Uterus (tissue), 3 donors: ENCODE measurements at regions not wholly inside any gene's neighbourhood (a gene's known extent, or its start where the extent isn't known, plus 50 kb on each side); places are given as distances from the start of the nearest gene placed in this dataset.

Experiments used
- DNase-seq, 2 donors: peaks; one replicate each; pipeline ENCODE4 v3.0.0-alpha.2; 2019 to 2020
- H3K27ac ChIP-seq, 2 donors: fragments of 200-600 bp; sonication (generic); 1 replicate in 1 of 2; 2 replicates in 1 of 2; pipeline ENCODE4 v1.5.1; 2016 to 2018
- H3K27me3 ChIP-seq, 2 donors: fragments of 200-600 bp; sonication (generic); one replicate each; pipeline ENCODE4 v1.5.1; 2018 to 2019; ENCODE audit warnings: control low read depth in 1 of 2
- H3K36me3 ChIP-seq, 2 donors: fragments of 200-600 bp; sonication (generic); one replicate each; pipeline ENCODE4 v1.5.1; 2019; ENCODE audit warnings: control low read depth in 1 of 2
- H3K4me1 ChIP-seq, 2 donors: fragments of 200-600 bp; sonication (generic); one replicate each; pipeline ENCODE4 v1.5.1; 2018 to 2019; ENCODE audit warnings: control low read depth in 1 of 2
- H3K4me3 ChIP-seq, 2 donors: fragments of 200-600 bp; sonication (generic); 1 replicate in 1 of 2; 2 replicates in 1 of 2; pipeline ENCODE4 v1.5.1; 2018 to 2019; ENCODE audit warnings: mild to moderate bottlenecking in 1 of 2
- H3K9me3 ChIP-seq, 2 donors: fragments of 200-600 bp; sonication (generic); one replicate each; pipeline ENCODE4 v1.5.1; 2019; ENCODE audit warnings: control low read depth in 1 of 2
- CTCF ChIP-seq, 4 experiments: fragments of 200-600 bp in 2 of 4; fragments of 450-650 bp in 2 of 4; sonication (generic) in 2 of 4; IDR thresholded peaks; one replicate each; pipeline ENCODE4 v1.5.1; 2016 to 2019; ENCODE audit warnings: antibody characterized with exemption in 4 of 4, mild to moderate bottlenecking in 2 of 4, moderate library complexity in 1 of 4
- POLR2A ChIP-seq, 2 donors: fragments of 450-650 bp; IDR thresholded peaks; one replicate each; pipeline ENCODE4 v1.6.1; 2016; ENCODE audit warnings: antibody characterized with exemption in 2 of 2, mild to moderate bottlenecking in 1 of 2, moderate library complexity in 1 of 2
- intact Hi-C: fragments of 100-400 bp; cut with DNase I; formaldehyde crosslinking; loops from one replicate; pipeline ENCODE4 v1.15.1; 2023; ENCODE audit warnings: low total_unique reads
- donor health status: DM: yes; HTN: yes; CAD: no.

- no peak for DNase-seq
- Histone ChIP-seq H3K27me3 (no peaks in the 10 kb centered on the region), H3K36me3 (no peaks in the 10 kb centered on the region), H3K4me1 (no peaks in the 10 kb centered on the region), H3K9me3 (no peaks in the 10 kb centered on the region), H3K27ac (no peak overlapping the region), H3K4me3 (no peak overlapping the region)
- TF ChIP-seq CTCF (IDR thresholded peaks at IDR 0.05) = no peak
- no peak for TF ChIP-seq POLR2A (IDR thresholded peaks at IDR 0.05)
- intact Hi-C loops = no loop called here
These were observed 241.5 kb downstream of the WDR11 start for GRCh38 chr10:121092720-121093095.

GRCh38 chr10:121096617-121097431 is 245.7 kb downstream of the WDR11 start:
- no peak for DNase-seq
- no peaks in the 10 kb centered on the region for H3K36me3 ChIP-seq
- H3K27ac ChIP-seq = no peak overlapping the region
- H3K4me1 ChIP-seq = no peaks in the 10 kb centered on the region
- H3K9me3 ChIP-seq = no peaks in the 10 kb centered on the region
- intact Hi-C loops = no loop called here
- H3K4me3 ChIP-seq = no peak overlapping the region
- TF ChIP-seq CTCF (IDR thresholded peaks at IDR 0.05) (no peak), POLR2A (IDR thresholded peaks at IDR 0.05) (no peak)
- H3K27me3 ChIP-seq = no peaks in the 10 kb centered on the region

- no peak for DNase-seq
- TF ChIP-seq POLR2A (IDR thresholded peaks at IDR 0.05) (no peak), CTCF (IDR thresholded peaks at IDR 0.05) (no peak)
- intact Hi-C loops = no loop called here
- Histone ChIP-seq H3K9me3 (no peaks in the 10 kb centered on the region), H3K27ac (no peak overlapping the region), H3K4me3 (no peak overlapping the region), H3K36me3 (no peaks in the 10 kb centered on the region), H3K4me1 (no peaks in the 10 kb centered on the region), H3K27me3 (no peaks in the 10 kb centered on the region)
These were observed 247.0 kb downstream of the WDR11 start for GRCh38 chr10:121098211-121098610.

GRCh38 chr10:121098751-121099150 is 247.6 kb downstream of the WDR11 start:
- intact Hi-C loops = no loop called here
- no peak for TF ChIP-seq POLR2A (IDR thresholded peaks at IDR 0.05)
- TF ChIP-seq CTCF (IDR thresholded peaks at IDR 0.05) = no peak
- Histone ChIP-seq H3K4me1 (no peaks in the 10 kb centered on the region), H3K9me3 (no peaks in the 10 kb centered on the region), H3K27me3 (no peaks in the 10 kb centered on the region), H3K36me3 (no peaks in the 10 kb centered on the region), H3K4me3 (no peak overlapping the region), H3K27ac (no peak overlapping the region)
- no peak for DNase-seq

- intact Hi-C loops = no loop called here
- no peaks in the 10 kb centered on the region for H3K4me1 ChIP-seq
- H3K36me3 ChIP-seq = no peaks in the 10 kb centered on the region
- H3K27me3 ChIP-seq = no peaks in the 10 kb centered on the region
- no peaks in the 10 kb centered on the region for H3K9me3 ChIP-seq
- no peak for DNase-seq
- TF ChIP-seq POLR2A (IDR thresholded peaks at IDR 0.05) (no peak), CTCF (IDR thresholded peaks at IDR 0.05) (no peak)
- no peak overlapping the region for H3K27ac ChIP-seq
- no peak overlapping the region for H3K4me3 ChIP-seq
These were observed 248.0 kb downstream of the WDR11 start for GRCh38 chr10:121099181-121099580.
